HUES64 (cell line): ENCODE measurements at regions not wholly inside any gene's neighbourhood (a gene's known extent, or its start where the extent isn't known, plus 50 kb on each side); places are given as distances from the start of the nearest gene placed in this dataset.

ENCODE experiments used
- H3K27ac ChIP-seq: 2 replicates; pipeline ENCODE4 v1.7.0; 2013; ENCODE audit warnings: low read depth, low read length, inconsistent platforms
- H3K27me3 ChIP-seq: 2 replicates; pipeline ENCODE4 v1.6.1; 2013; ENCODE audit warnings: mild to moderate bottlenecking, low read length; ENCODE audit not compliant: insufficient read depth
- H3K36me3 ChIP-seq: 2 replicates; pipeline ENCODE4 v1.6.1; 2013; ENCODE audit warnings: mild to moderate bottlenecking, low read length; ENCODE audit not compliant: insufficient read depth
- H3K4me1 ChIP-seq: 2 replicates; pipeline ENCODE4 v1.6.1; 2013; ENCODE audit warnings: mild to moderate bottlenecking, low read length, moderate library complexity; ENCODE audit not compliant: insufficient read depth
- H3K4me3 ChIP-seq: 2 replicates; pipeline ENCODE4 v1.5.1; 2013; ENCODE audit warnings: mild to moderate bottlenecking, low read length, moderate library complexity
- H3K9ac ChIP-seq: 2 replicates; pipeline ENCODE4 v1.6.1; 2013; ENCODE audit warnings: mild to moderate bottlenecking, low read depth, low read length
- H3K9me3 ChIP-seq: 2 replicates; pipeline ENCODE4 v1.6.1; 2013; ENCODE audit warnings: low read depth, low read length; ENCODE audit not compliant: insufficient read depth
- WGBS: fragments of 150-250, 120-280 bp; methylation state at CpG from one replicate; pipeline ENCODE4 v1.1.7; 2013; ENCODE audit warnings: missing lambda C conversion rate; 5-methylcytosine and 5-hydroxymethylcytosine counted together

DNA sequence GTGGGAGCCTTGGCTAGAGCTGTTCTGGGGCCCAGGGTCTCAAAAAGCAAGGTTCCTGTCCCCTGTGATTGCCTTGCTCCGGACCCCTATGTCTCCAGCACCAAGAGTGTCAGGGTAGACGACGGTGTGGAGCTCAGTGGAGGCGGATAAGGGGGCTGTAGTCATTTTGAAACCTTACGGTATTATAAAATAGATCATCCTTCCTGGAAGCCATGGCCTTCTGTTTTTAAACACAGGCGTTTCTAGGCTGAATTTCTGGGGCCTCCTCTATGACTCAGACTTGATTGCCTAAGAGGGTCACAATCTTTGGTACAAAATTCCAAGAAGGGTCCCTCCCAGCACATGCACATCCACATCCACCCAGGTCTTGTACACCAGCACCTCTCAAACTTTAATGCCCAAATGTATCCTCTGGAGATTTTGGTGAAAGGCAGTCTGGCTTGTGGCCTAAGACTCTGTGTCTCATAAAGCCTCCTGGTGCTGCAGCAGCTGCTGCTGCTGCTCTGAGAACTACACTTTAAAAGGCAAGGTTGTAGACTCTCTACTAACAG lies 70.5 kb upstream of the XCR1 start:
- Histone ChIP-seq H3K9me3 (no peaks in the 10 kb centered on the region), H3K9ac (no peak overlapping the region)
- WGBS = 96% methylated on average over 6 of the region's 6 CpGs

GRCh38 chr3:46096781-46097180 lies 69.5 kb upstream of the XCR1 start:
- Histone ChIP-seq H3K9ac (no peak overlapping the region), H3K4me3 (no peak overlapping the region), H3K4me1 (no peaks in the 10 kb centered on the region), H3K27ac (no peak overlapping the region), H3K36me3 (no peaks in the 10 kb centered on the region), H3K27me3 (no peaks in the 10 kb centered on the region), H3K9me3 (no peaks in the 10 kb centered on the region)
- WGBS = 90% methylated on average over 5 of the region's 5 CpGs

More for the DNA sequence above, 70.5 kb upstream of the XCR1 start:
- no peaks in the 10 kb centered on the region for H3K27me3 ChIP-seq
- no peak overlapping the region for H3K4me3 ChIP-seq
- H3K4me1 ChIP-seq = no peaks in the 10 kb centered on the region
- H3K27ac ChIP-seq = no peak overlapping the region
- H3K36me3 ChIP-seq = no peaks in the 10 kb centered on the region

- no peaks in the 10 kb centered on the region for H3K27me3 ChIP-seq
- H3K27ac ChIP-seq = no peak overlapping the region
- no peaks in the 10 kb centered on the region for H3K9me3 ChIP-seq
- 97% methylated on average over 3 of the region's 4 CpGs for WGBS
- no peak overlapping the region for H3K4me3 ChIP-seq
- no peaks in the 10 kb centered on the region for H3K36me3 ChIP-seq
- H3K4me1 ChIP-seq = no peaks in the 10 kb centered on the region
- no peak overlapping the region for H3K9ac ChIP-seq
These were observed 69.1 kb upstream of the XCR1 start for GRCh38 chr3:46096336-46096735.

DNA sequence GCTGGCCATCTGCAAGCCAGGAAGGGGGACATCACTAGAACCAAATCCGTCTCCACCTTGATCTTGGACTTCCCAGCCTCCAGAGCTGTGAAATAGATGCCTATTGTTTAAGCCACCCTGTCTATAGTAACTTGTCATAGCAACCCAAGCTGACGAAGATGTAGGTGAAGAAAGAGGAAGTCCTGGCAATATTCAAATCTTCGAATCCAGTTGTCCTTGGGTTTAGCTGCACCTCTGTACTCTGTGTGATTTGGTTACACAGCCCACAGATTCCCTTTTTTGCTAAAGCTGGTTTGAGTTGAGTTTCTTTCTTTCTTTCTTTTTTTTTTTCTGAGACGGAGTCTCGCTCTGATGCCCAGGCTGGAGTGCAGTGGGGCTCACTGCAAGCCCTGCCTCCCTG lies 68.0 kb upstream of the XCR1 start:
- WGBS = 95% methylated on average over 5 of the region's 5 CpGs
- H3K27ac ChIP-seq = no peak overlapping the region
- H3K27me3 ChIP-seq = no peaks in the 10 kb centered on the region
- H3K9ac ChIP-seq = no peak overlapping the region
- H3K4me3 ChIP-seq = no peak overlapping the region
- no peaks in the 10 kb centered on the region for H3K36me3 ChIP-seq
- no peaks in the 10 kb centered on the region for H3K9me3 ChIP-seq
- H3K4me1 ChIP-seq = no peaks in the 10 kb centered on the region

- Histone ChIP-seq H3K9ac (no peak overlapping the region), H3K27ac (no peak overlapping the region), H3K4me3 (no peak overlapping the region), H3K27me3 (no peaks in the 10 kb centered on the region), H3K4me1 (no peaks in the 10 kb centered on the region), H3K9me3 (no peaks in the 10 kb centered on the region), H3K36me3 (no peaks in the 10 kb centered on the region)
- 90% methylated on average over 1 of the region's 1 CpG for WGBS
These were observed 67.2 kb upstream of the XCR1 start for GRCh38 chr3:46094506-46094905.

- 86% methylated on average over 4 of the region's 4 CpGs for WGBS
- no peaks in the 10 kb centered on the region for H3K9me3 ChIP-seq
- no peaks in the 10 kb centered on the region for H3K27me3 ChIP-seq
- H3K9ac ChIP-seq = no peak overlapping the region
- no peak overlapping the region for H3K4me3 ChIP-seq
- no peaks in the 10 kb centered on the region for H3K4me1 ChIP-seq
- no peak overlapping the region for H3K27ac ChIP-seq
- H3K36me3 ChIP-seq = no peaks in the 10 kb centered on the region
These were observed 66.7 kb upstream of the XCR1 start for GRCh38 chr3:46093966-46094365.

GRCh38 chr3:46093327-46093942 lies 66.2 kb upstream of the XCR1 start:
- H3K36me3 ChIP-seq = no peaks in the 10 kb centered on the region
- no peaks in the 10 kb centered on the region for H3K27me3 ChIP-seq
- no peak overlapping the region for H3K4me3 ChIP-seq
- no peaks in the 10 kb centered on the region for H3K4me1 ChIP-seq
- H3K9ac ChIP-seq = no peak overlapping the region
- H3K27ac ChIP-seq = no peak overlapping the region
- H3K9me3 ChIP-seq = no peaks in the 10 kb centered on the region
- WGBS = 89% methylated on average over 2 of the region's 2 CpGs

GRCh38 chr3:46092702-46093080 lies 65.4 kb upstream of the XCR1 start:
- no peaks in the 10 kb centered on the region for H3K4me1 ChIP-seq
- H3K4me3 ChIP-seq = no peak overlapping the region
- no peak overlapping the region for H3K9ac ChIP-seq
- no peaks in the 10 kb centered on the region for H3K36me3 ChIP-seq
- H3K27me3 ChIP-seq = no peaks in the 10 kb centered on the region
- 98% methylated on average over 2 of the region's 2 CpGs for WGBS
- no peaks in the 10 kb centered on the region for H3K9me3 ChIP-seq
- H3K27ac ChIP-seq = no peak overlapping the region

- H3K36me3 ChIP-seq = no peaks in the 10 kb centered on the region
- no peaks in the 10 kb centered on the region for H3K9me3 ChIP-seq
- WGBS = 82% methylated on average over 3 of the region's 4 CpGs
- no peak overlapping the region for H3K27ac ChIP-seq
- H3K9ac ChIP-seq = no peak overlapping the region
- no peaks in the 10 kb centered on the region for H3K27me3 ChIP-seq
- H3K4me3 ChIP-seq = no peak overlapping the region
- no peaks in the 10 kb centered on the region for H3K4me1 ChIP-seq
These were observed 64.7 kb upstream of the XCR1 start for GRCh38 chr3:46091741-46092701.

DNA sequence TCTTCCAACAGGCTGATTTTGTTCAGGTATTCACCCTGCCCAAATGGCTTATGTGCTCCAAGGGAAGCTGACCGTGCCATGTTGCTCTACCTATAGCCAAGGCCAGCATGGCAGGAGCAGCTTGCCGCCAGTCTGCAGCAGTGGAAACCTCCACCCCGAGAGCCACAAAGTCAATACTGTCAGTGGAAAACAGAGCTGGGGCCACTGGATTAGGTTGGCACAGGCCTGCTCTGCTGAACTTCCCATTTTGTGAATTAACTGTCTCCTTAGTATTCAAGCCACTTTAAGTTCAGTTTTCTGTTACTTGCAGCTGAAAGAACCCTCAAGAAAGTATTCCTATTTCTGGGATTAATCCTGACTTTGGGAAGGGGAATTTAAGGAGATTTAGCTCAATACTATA lies 63.8 kb upstream of the XCR1 start:
- WGBS = 92% methylated on average over 3 of the region's 3 CpGs
- Histone ChIP-seq H3K9me3 (no peaks in the 10 kb centered on the region), H3K36me3 (no peaks in the 10 kb centered on the region), H3K9ac (no peak overlapping the region), H3K27me3 (no peaks in the 10 kb centered on the region), H3K4me1 (no peaks in the 10 kb centered on the region), H3K27ac (no peak overlapping the region), H3K4me3 (no peak overlapping the region)

- no peak overlapping the region for H3K27ac ChIP-seq
- H3K4me1 ChIP-seq = no peaks in the 10 kb centered on the region
- no peaks in the 10 kb centered on the region for H3K9me3 ChIP-seq
- no peak overlapping the region for H3K4me3 ChIP-seq
- H3K36me3 ChIP-seq = no peaks in the 10 kb centered on the region
- no peaks in the 10 kb centered on the region for H3K27me3 ChIP-seq
- H3K9ac ChIP-seq = no peak overlapping the region
- 90% methylated on average over 4 of the region's 4 CpGs for WGBS
These were observed 62.9 kb upstream of the XCR1 start for GRCh38 chr3:46090161-46090591.
